Esophagus squamous epithelium (tissue), 5 donors: ENCODE measurements at regions not wholly inside any gene's neighbourhood (a gene's known extent, or its start where the extent isn't known, plus 50 kb on each side); places are given as distances from the start of the nearest gene placed in this dataset.

Source experiments
- DNase-seq: peaks from one replicate; lab custom pipeline; 2025; lab: John Stamatoyannopoulos, UW
- H3K27ac ChIP-seq, 4 donors: fragments of 200-600 bp; sonication (generic); one replicate each; pipeline ENCODE4 v1.5.1; 2016 to 2019; ENCODE audit warnings: mild to moderate bottlenecking in 1 of 4
- H3K27me3 ChIP-seq, 4 donors: fragments of 200-600 bp; sonication (generic); 1 replicate in 3 of 4; 2 replicates in 1 of 4; pipeline versions ENCODE4 v1.5.1 to v1.6.0; 2017 to 2021; ENCODE audit warnings: antibody characterized with exemption in 1 of 4
- H3K36me3 ChIP-seq, 3 donors: fragments of 200-600 bp; sonication (generic); one replicate each; pipeline ENCODE4 v1.5.1; 2016 to 2019
- H3K4me1 ChIP-seq, 3 donors: fragments of 200-600 bp; sonication (generic); one replicate each; pipeline ENCODE4 v1.5.1; 2017 to 2019
- H3K4me3 ChIP-seq, 4 donors: fragments of 200-600 bp; sonication (generic); 1 replicate in 3 of 4; 2 replicates in 1 of 4; pipeline ENCODE4 v1.5.1; 2016 to 2019; ENCODE audit warnings: mild to moderate bottlenecking in 2 of 4, moderate library complexity in 1 of 4
- H3K9me3 ChIP-seq, 3 donors: fragments of 200-600 bp; sonication (generic); one replicate each; pipeline ENCODE4 v1.5.1; 2016 to 2019
- CTCF ChIP-seq, 6 experiments: fragments of 450-650 bp in 4 of 6; fragments of 200-600 bp in 2 of 6; sonication (generic) in 2 of 6; IDR thresholded peaks; one replicate each; pipeline ENCODE4 v1.5.1; 2016 to 2019; ENCODE audit warnings: antibody characterized with exemption in 6 of 6, mild to moderate bottlenecking in 4 of 6, moderate library complexity in 4 of 6
- POLR2A ChIP-seq, 4 donors: fragments of 450-650 bp; IDR thresholded peaks; one replicate each; pipeline ENCODE4 v1.6.1; 2017; ENCODE audit warnings: antibody characterized with exemption in 4 of 4, mild to moderate bottlenecking in 4 of 4, moderate library complexity in 3 of 4
- WGBS, 2 donors: methylation state at CpG; one replicate each; pipeline ENCODE4 v1.1.5; 2018; 5-methylcytosine and 5-hydroxymethylcytosine counted together
- intact Hi-C: fragments of 100-400 bp; cut with DNase I; formaldehyde crosslinking; loops from one replicate; pipeline ENCODE4 v1.15.0; 2022
- donor health status: DM: yes; HTN: yes; CAD: no.

- intact Hi-C loops: no loop called here
- no peak overlapping the region for H3K27ac ChIP-seq
- no peaks in the 10 kb centered on the region for H3K4me1 ChIP-seq
- no peaks in the 10 kb centered on the region for H3K36me3 ChIP-seq
- no peak for DNase-seq
- no peak overlapping the region for H3K4me3 ChIP-seq
- no peaks in the 10 kb centered on the region for H3K9me3 ChIP-seq
- H3K27me3 ChIP-seq: no peaks in the 10 kb centered on the region
- TF ChIP-seq CTCF (IDR thresholded peaks at IDR 0.05): no peak
- no peak for TF ChIP-seq POLR2A (IDR thresholded peaks at IDR 0.05)
- 90 to 91% methylated on average over 11 to 12 of the region's 14 CpGs for WGBS, 2 donors
Measured at GRCh38 chr18:28778706-28779105, 601.8 kb upstream of the CDH2 start.

DNA sequence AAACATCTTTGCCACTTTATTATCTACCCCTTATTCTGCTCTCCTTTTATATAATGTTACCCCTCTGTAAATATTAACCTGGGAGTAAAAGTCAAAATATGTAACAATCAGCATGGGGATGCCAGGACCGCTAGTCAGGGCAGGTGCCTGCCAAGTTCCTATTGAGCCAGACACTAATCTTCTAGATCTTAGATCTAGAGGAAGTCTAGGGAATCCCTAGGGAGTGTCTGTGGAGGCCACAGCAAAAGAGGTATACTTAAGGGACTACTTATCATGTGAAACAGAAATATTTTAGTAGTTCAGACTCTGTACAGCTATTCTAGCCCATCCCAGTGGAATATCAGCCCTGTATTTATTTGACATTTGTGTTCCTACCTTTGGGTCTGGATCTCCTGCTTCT lies 600.8 kb upstream of the CDH2 start:
- intact Hi-C loops: no loop called here
- Histone ChIP-seq H3K4me1 (no peaks in the 10 kb centered on the region), H3K36me3 (no peaks in the 10 kb centered on the region), H3K27me3 (no peaks in the 10 kb centered on the region), H3K9me3 (no peaks in the 10 kb centered on the region), H3K4me3 (no peak overlapping the region), H3K27ac (no peak overlapping the region)
- DNase-seq: no peak
- WGBS, 2 donors: 50 to 73% methylated on average over 1 of the region's 1 CpG
- TF ChIP-seq POLR2A (IDR thresholded peaks at IDR 0.05) (no peak), CTCF (IDR thresholded peaks at IDR 0.05) (no peak)

DNA sequence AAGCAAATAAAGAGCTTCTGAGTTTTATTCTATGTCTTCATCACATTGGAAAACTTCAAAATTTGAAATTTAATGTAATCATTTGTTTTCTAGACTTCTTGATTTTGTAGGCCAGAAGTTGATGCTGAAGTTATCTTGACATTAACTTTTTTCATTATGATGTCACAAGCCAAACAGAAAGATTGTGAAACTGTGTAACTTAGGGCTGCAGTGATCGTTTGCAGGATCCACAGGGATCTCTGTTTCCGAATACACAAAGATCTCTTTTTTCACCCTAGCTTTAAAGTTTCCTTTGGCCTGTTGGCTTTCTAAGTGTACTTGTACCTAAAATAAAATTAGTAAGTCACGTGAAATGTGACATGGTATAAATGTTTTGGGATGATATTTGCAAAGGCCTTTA lies 594.9 kb upstream of the CDH2 start:
- intact Hi-C loops: no loop called here
- 57 to 60% methylated on average over 3 of the region's 3 CpGs for WGBS, 2 donors
- H3K36me3 ChIP-seq: no peaks in the 10 kb centered on the region
- DNase-seq: no peak
- no peaks in the 10 kb centered on the region for H3K4me1 ChIP-seq
- H3K27me3 ChIP-seq: no peaks in the 10 kb centered on the region
- H3K4me3 ChIP-seq: no peak overlapping the region
- H3K27ac ChIP-seq: no peak overlapping the region
- no peaks in the 10 kb centered on the region for H3K9me3 ChIP-seq
- TF ChIP-seq CTCF (IDR thresholded peaks at IDR 0.05) (no peak), POLR2A (IDR thresholded peaks at IDR 0.05) (no peak)

DNA sequence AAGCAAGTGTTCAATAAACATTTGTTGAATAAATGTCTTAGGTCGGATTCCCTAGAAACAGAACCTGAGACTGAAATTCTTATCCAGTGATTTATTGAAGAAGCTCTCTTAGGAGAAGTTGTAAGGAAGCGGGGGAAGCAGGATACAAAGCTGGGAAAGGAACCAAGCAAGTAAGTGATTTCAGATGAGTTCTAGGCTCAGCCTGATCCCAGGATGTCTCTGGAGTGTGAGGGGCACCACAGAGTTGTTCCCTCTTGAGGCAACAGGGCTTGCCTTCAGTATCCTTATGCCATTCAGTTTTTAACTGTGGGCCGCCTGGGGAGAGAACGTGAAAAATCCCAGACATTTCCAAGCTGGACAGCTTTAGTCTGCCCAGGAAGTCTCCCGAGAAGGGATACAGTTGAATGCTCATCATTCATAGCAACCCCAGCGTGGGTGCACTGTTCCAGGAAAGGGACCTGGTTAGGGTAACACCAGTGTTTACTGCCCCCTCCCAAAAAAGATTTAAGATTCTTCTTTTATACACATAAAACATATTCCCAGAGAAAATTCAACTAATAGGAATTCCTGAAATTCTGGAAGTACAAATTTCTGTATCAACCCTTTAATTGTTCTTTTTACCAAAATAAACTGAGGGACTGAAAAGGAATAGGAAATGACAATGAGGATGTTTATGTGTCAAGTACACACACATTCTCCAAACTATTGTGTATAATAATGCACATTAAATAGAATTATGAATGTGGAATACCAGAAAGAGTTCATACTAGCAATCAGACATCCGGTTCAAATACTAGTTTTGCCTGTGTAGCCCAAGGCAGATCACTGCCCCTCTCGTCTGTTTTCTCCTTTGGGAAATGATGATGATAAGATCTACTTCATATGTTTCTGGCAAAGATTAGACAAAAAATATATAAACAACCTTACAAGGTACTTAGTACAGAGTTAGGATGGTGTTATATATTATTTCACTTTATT lies 592.1 kb upstream of the CDH2 start:
- H3K27ac ChIP-seq: no peak overlapping the region
- no peaks in the 10 kb centered on the region for H3K9me3 ChIP-seq
- H3K4me1 ChIP-seq: no peaks in the 10 kb centered on the region
- no peak for DNase-seq
- intact Hi-C loops: loop anchor here (10.0 kb wide), 1 partner anchor 64 kb away; no protein-coding TSS in a partner anchor
- H3K27me3 ChIP-seq: no peaks in the 10 kb centered on the region
- no peaks in the 10 kb centered on the region for H3K36me3 ChIP-seq
- TF ChIP-seq POLR2A (IDR thresholded peaks at IDR 0.05) (no peak), CTCF (IDR thresholded peaks at IDR 0.05) (no peak)
- WGBS, 2 donors: 58 to 68% methylated on average over 8 of the region's 8 CpGs
- no peak overlapping the region for H3K4me3 ChIP-seq

DNA sequence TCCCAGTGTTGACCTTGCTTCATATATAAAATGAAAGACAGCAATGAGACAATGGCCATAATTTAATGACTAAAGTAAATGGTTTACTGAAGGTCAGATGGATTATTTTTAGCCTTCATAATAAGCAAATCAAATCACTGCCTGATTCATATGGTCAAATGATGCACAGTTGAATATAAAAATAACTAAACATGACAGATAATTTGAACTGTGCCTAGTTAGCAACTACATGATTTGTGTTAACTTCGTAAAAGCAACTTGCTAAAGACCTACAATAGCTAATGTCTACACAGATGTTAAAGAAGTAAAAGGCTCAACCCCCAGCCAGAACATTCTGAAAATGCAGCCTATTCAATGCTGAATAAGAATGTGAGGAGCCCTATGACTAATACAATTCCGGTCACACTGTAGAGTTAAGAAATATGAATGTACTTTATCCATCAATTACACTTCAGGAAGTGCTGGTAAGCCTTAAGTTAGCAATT lies 590.8 kb upstream of the CDH2 start:
- no peak for DNase-seq
- H3K27ac ChIP-seq: no peak overlapping the region
- no peak overlapping the region for H3K4me3 ChIP-seq
- WGBS, 2 donors: 30 to 61% methylated on average over 2 of the region's 2 CpGs
- no peaks in the 10 kb centered on the region for H3K4me1 ChIP-seq
- H3K36me3 ChIP-seq: no peaks in the 10 kb centered on the region
- intact Hi-C loops: loop anchor here (10.0 kb wide), 1 partner anchor 63 kb away; no protein-coding TSS in a partner anchor
- H3K27me3 ChIP-seq: no peaks in the 10 kb centered on the region
- TF ChIP-seq POLR2A (IDR thresholded peaks at IDR 0.05) (no peak), CTCF (IDR thresholded peaks at IDR 0.05) (no peak)
- H3K9me3 ChIP-seq: no peaks in the 10 kb centered on the region
